Astrocyte of the spinal cord (primary cell): ENCODE measurements at regions not wholly inside any gene's neighbourhood (a gene's known extent, or its start where the extent isn't known, plus 50 kb on each side); places are given as distances from the start of the nearest gene placed in this dataset.

Experiments used
- DNase-seq: peaks from one replicate; pipeline ENCODE4 v3.0.0; 2011; ENCODE audit warnings: low read depth, low spot score
- H3K4me3 ChIP-seq: 2 replicates; pipeline ENCODE4 v1.5.1; 2011; ENCODE audit warnings: low read depth, mild to moderate bottlenecking, low read length, moderate library complexity
- in situ Hi-C: cut with HindIII; loops from 2 replicates; pipeline ENCODE4 v1.10.0; 2017; ENCODE audit warnings: low sequenced_read_pairs
- TF ChIP-seq, protein P1 (sequence below): IDR thresholded peaks from 2 replicates; pipeline ENCODE4 v1.5.1; 2012; ENCODE audit warnings: low read depth, mild to moderate bottlenecking, low read length, inconsistent platforms

DNA sequence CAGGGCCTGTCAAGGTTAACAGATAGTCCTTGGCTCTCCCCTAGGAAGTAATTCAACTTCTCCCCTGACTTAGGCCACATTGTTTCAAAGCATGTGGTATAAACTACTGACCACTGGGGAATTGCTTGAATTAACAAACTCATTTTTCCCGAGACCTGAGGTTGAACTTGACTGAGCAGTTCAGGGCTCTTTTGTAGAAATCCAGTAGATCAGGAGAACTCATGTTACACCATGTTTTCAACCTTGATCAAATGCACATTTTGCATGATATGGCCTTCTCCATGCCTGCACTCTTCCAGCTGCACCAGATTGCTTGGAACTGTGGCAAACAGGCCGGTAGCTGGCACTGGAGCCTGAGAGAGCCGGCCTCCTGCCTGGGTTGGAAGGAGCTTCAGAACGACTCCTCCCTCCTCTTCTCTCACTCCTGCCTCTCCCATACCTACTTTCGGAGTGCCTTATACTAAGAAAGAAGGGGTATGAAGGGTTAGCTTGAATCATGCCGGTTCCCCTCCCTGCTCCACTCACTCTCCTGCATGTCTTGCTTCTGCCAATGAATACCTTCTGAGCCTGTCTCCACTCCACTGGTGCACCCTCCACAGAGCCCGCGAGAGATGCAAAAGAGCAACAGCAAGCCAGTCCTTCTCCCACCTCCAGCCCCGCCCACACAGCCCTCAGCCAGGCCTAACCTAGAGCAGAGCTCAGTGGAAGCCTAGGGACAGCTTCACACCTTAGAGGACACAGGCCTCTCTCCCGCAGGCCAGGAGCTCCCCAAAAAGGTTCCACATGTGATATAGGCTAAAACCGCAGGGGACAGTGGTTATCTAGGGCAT, 159.4 kb downstream of the MACROH2A1 start:
- TF ChIP-seq, protein P1, sequence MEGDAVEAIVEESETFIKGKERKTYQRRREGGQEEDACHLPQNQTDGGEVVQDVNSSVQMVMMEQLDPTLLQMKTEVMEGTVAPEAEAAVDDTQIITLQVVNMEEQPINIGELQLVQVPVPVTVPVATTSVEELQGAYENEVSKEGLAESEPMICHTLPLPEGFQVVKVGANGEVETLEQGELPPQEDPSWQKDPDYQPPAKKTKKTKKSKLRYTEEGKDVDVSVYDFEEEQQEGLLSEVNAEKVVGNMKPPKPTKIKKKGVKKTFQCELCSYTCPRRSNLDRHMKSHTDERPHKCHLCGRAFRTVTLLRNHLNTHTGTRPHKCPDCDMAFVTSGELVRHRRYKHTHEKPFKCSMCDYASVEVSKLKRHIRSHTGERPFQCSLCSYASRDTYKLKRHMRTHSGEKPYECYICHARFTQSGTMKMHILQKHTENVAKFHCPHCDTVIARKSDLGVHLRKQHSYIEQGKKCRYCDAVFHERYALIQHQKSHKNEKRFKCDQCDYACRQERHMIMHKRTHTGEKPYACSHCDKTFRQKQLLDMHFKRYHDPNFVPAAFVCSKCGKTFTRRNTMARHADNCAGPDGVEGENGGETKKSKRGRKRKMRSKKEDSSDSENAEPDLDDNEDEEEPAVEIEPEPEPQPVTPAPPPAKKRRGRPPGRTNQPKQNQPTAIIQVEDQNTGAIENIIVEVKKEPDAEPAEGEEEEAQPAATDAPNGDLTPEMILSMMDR: no peak
- in situ Hi-C loops: no loop called here
- peak; percentile 62 for DNase-seq
- no peak overlapping the region for H3K4me3 ChIP-seq

DNA sequence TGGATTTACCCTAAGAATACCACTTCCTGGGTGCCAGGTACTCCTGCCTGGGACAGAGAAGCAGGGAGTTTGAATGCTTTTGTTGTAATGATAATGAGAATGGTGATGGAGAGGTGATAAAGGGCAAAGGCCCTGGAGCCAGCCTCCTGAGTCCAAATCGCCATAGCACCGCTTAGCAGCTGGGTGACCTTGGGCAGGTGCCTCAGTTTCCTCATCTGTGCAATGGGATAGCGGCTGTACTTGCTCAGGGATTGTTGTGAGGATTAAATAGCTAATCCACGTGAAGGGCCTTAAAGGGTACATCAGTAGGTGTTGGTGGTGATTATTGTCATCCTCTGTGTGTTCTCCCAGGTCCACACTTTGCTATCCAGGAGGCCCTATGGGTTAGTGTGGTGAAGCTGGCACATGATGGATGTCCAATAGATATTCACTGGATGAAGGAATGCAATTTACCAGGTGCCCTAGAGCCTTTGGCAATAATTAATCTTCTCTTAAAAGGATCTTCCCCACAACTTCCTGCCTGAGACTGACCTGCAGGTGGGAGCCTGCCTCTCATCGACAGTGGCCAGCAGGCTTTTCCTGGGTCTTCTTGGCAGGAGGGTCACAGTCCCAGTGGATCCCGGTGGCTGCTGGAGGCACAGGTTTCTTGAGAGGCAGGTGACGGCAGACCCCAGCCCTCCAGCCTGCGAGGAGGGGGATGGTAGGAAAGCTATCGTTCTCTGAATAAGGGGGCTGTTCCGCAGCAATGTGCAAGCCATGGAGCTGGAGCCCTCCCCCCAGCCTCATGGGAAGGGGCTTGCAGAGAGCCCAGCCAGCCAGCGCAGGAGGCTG, 160.2 kb downstream of the MACROH2A1 start:
- in situ Hi-C loops: no loop called here
- TF ChIP-seq, protein P1: no peak
- DNase-seq: no peak
- no peak overlapping the region for H3K4me3 ChIP-seq

DNA sequence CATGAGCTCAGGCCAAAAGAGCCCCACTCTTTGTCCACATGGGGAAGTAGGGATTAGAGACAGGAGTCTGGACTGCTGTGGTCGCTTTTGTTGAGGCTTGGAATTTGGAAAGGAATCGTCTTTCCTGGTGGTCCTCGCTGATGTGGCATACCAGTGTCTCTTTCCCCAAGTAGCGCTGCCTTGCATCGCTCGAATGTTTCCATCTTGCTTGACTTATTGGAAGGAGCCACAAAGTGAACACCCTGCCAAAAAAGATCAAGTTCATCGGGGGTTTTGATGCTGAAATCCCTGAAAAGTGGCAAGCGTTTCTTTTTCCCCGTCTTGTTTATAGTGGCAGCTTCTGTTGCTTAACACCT, 161.3 kb downstream of the MACROH2A1 start:
- DNase-seq: no peak
- no peak overlapping the region for H3K4me3 ChIP-seq
- TF ChIP-seq, protein P1: no peak
- in situ Hi-C loops: no loop called here

DNA sequence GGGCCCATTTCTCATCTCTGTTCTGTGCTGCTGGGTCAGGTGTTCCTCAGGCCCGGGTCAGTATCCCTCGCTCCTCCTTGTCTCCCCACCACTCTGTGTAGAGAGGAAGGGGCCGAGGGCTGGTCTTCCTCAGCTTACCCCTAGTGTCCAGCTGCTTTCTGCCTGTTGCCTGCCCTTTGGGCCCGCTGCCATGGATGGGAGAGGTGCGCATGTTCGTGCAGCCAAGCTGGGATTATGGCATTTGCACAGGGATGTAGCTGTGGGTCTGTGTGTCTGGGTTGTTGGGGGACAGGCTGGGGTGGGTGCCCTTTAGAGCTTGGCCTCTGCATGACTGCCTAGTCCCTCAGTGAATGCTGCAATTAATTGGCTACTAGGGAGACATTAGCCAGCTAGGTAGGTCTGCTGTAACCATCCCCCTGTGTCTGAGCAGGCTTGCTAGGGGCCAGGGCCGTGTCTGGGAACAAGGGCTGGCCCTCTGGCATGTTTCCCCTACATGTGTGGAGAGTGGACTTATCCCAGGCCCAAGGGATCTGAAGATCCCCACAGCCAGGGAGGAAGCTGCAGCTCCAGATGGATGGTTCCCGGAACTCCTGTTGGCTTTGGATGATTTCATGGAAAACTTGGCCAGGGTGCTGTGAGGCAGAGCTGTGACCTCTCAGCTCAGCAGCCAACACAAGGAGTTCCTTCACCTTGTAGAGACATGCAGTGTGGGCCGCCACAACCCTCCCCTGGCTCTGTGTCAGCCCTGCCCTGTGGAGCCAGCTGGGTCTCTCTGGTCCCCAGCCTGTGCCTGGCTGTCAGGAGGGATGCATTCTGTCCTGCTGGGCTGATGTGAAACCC, 161.9 kb downstream of the MACROH2A1 start:
- H3K4me3 ChIP-seq: no peak overlapping the region
- in situ Hi-C loops: no loop called here
- DNase-seq: no peak
- TF ChIP-seq, protein P1: no peak

DNA sequence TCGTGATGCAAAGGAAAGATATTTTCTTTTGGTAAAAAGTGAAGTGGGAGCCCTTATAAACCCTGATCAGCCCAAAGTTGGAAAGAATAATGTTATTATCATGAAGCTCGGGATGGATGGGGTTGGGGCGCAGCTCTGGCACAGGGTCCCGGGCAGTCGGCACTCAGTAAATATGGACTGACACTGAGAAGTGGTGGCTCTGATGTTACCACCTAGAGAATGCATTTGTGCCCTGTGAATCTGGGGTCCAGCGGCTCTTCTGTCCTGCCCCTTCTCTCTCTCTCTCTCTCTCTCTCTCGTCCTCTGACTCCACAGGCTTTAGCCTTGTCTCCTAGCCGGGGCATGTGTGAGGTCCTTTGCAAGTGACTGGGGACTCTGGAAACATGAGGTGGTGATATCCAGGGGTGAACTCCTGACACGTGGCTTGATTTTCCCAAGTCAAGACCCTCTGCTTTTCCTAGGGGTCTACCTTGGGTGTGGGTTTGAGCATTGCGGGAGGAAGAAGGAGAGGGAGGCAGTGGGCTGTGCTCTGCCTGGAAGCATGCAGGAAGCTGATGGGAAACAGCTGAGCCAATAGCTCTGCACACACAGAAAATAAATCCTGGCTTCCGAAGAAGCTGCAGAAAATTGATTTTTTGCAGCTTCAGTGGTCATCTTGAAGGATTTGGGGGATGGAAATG, 162.7 kb downstream of the MACROH2A1 start:
- no peak for DNase-seq
- TF ChIP-seq, protein P1: no peak
- H3K4me3 ChIP-seq: no peak overlapping the region
- in situ Hi-C loops: no loop called here
